Neural crest cell (in vitro differentiated cells): ENCODE measurements at regions not wholly inside any gene's neighbourhood (a gene's known extent, or its start where the extent isn't known, plus 50 kb on each side); places are given as distances from the start of the nearest gene placed in this dataset.

Experiments
- DNase-seq: peaks from one replicate; pipeline ENCODE4 v3.0.0; 2021; ENCODE audit warnings: low read depth, mixed read lengths, low spot score
- H3K27ac Mint-ChIP-seq: one replicate; pipeline ENCODE4 v1.8.0; 2021; ENCODE audit warnings: mild to moderate bottlenecking, mixed read lengths; ENCODE audit not compliant: unreplicated experiment
- H3K27me3 Mint-ChIP-seq: 2 replicates; pipeline ENCODE4 v1.8.0; 2021; ENCODE audit warnings: low read depth, mild to moderate bottlenecking, mixed read lengths
- H3K36me3 Mint-ChIP-seq: 2 replicates; pipeline ENCODE4 v1.8.0; 2021; ENCODE audit warnings: low read depth, mild to moderate bottlenecking, mixed read lengths
- H3K4me1 Mint-ChIP-seq: 2 replicates; pipeline ENCODE4 v1.8.0; 2021; ENCODE audit warnings: mixed read lengths
- H3K4me3 Mint-ChIP-seq: one replicate; pipeline ENCODE4 v1.8.0; 2021; ENCODE audit warnings: mild to moderate bottlenecking, mixed read lengths
- H3K9me3 Mint-ChIP-seq: 2 replicates; pipeline ENCODE4 v1.8.0; 2021; ENCODE audit warnings: mixed read lengths
- TF ChIP-seq, protein P1 (sequence below): fragments of 200-600 bp; sonication (generic); conservative IDR thresholded peaks from 2 replicates; pipeline ENCODE4 v1.5.0; 2021; ENCODE audit warnings: antibody characterized with exemption, mild to moderate bottlenecking

- Mint-ChIP-seq H3K27me3 (no peaks in the 10 kb centered on the region), H3K27ac (no peak overlapping the region), H3K36me3 (peaks cover 18% of the 10 kb centered on the region), H3K9me3 (peaks cover 17% of the 10 kb centered on the region), H3K4me1 (no peaks in the 10 kb centered on the region), H3K4me3 (no peak overlapping the region)
- DNase-seq: no peak
- TF ChIP-seq, protein P1, sequence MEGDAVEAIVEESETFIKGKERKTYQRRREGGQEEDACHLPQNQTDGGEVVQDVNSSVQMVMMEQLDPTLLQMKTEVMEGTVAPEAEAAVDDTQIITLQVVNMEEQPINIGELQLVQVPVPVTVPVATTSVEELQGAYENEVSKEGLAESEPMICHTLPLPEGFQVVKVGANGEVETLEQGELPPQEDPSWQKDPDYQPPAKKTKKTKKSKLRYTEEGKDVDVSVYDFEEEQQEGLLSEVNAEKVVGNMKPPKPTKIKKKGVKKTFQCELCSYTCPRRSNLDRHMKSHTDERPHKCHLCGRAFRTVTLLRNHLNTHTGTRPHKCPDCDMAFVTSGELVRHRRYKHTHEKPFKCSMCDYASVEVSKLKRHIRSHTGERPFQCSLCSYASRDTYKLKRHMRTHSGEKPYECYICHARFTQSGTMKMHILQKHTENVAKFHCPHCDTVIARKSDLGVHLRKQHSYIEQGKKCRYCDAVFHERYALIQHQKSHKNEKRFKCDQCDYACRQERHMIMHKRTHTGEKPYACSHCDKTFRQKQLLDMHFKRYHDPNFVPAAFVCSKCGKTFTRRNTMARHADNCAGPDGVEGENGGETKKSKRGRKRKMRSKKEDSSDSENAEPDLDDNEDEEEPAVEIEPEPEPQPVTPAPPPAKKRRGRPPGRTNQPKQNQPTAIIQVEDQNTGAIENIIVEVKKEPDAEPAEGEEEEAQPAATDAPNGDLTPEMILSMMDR: no peak
These were observed 50.5 kb upstream of the PRDM1 start for GRCh38 chr6:106035655-106036054.

- no peak for DNase-seq
- Mint-ChIP-seq H3K36me3 (peaks cover 18% of the 10 kb centered on the region), H3K4me3 (no peak overlapping the region), H3K4me1 (no peaks in the 10 kb centered on the region), H3K27ac (no peak overlapping the region), H3K27me3 (no peaks in the 10 kb centered on the region), H3K9me3 (peaks cover 16% of the 10 kb centered on the region)
- TF ChIP-seq, protein P1: no peak
These were observed 52.3 kb upstream of the PRDM1 start for GRCh38 chr6:106033806-106034205.

DNA sequence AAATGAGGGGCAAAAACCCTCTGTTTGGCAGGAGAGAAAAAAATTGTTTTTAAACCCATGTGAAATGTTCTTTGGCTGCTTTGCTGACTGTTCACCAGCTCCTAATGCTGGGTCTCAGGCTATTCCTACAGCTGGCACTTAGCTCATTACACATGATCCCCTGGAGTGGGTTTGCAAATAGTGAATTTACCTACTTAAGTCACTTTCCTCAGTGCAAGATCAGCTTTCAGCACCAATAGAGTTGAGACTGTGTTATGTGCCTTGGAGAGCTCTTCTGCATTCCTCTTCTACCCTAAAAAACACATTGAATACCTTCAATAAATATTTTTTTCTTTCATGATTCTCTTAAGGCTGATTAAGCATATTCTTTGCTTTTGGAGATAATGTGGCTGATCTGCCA is 58.4 kb upstream of the PRDM1 start:
- H3K4me3 Mint-ChIP-seq: no peak overlapping the region
- no peaks in the 10 kb centered on the region for H3K36me3 Mint-ChIP-seq
- TF ChIP-seq, protein P1: no peak
- H3K27ac Mint-ChIP-seq: no peak overlapping the region
- H3K9me3 Mint-ChIP-seq: no peaks in the 10 kb centered on the region
- peaks cover 12% of the 10 kb centered on the region for H3K4me1 Mint-ChIP-seq
- peaks cover 5% of the 10 kb centered on the region for H3K27me3 Mint-ChIP-seq
- no peak for DNase-seq

DNA sequence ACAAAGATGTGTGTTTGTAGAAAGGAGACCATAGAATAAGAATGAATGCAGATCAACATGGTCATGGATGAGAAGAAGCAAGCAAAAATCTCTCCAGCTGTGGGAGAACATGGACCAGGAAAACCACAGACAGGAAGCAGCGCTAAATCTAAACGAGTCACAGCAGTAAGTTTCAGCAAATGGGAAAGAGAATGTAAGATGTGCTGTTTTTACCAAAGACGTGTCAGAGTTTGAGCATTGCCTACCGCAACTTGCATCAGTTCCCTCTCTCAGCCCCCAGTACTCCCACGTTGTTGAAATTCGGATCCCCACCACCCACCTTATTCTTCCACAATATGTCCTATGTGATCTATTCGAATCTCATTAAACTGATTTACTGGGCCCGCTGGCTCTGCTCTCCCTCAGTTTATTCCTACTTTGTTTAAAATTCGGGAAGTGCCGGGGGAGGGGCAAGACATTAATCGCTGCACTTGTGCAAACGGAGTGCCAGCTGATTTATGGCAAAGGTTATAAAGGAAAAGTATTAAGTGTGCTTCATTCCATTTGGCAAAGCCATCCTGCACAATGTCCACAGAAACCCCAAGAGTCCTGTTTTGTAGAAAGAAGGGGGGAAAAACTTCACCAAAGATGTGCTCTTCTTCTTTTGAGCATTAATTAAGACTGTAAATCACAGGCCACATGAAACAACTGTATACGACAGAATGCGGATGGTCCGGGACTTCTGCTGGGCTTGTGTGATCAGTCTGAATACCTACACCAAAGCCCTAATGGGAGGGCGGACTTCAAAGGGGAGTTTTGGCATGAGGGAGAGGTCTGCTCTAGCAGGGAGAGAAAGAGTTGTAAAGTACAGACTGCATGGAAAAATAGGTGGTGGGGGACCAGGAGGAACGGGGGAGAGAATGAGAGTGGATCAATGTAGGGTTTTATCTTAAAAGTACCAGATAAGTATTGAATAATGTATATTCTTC is 59.1 kb upstream of the PRDM1 start:
- peaks cover 5% of the 10 kb centered on the region for H3K27me3 Mint-ChIP-seq
- H3K27ac Mint-ChIP-seq: no peak overlapping the region
- no peaks in the 10 kb centered on the region for H3K9me3 Mint-ChIP-seq
- peaks cover 13% of the 10 kb centered on the region for H3K4me1 Mint-ChIP-seq
- no peak for DNase-seq
- TF ChIP-seq, protein P1: no peak
- no peak overlapping the region for H3K4me3 Mint-ChIP-seq
- no peaks in the 10 kb centered on the region for H3K36me3 Mint-ChIP-seq

DNA sequence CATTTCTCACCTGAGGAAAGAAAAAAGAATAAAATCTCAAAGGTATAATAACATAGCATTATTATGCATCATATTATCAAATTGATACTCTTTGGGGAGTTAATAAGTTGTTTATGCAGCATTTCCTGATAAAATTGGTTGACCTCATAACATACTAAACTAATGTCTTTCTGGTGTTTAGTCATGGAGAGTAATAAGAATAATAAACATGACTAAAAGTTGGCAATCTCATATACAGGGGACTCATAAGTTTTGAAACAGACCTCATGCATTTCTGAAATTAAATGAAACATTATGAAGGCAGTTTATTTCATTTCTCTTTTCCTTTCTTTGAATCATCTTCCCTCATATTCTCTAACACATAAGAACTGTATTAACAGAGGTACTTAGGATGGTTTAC is 60.5 kb upstream of the PRDM1 start:
- no peak overlapping the region for H3K4me3 Mint-ChIP-seq
- peaks cover 13% of the 10 kb centered on the region for H3K4me1 Mint-ChIP-seq
- peaks cover 5% of the 10 kb centered on the region for H3K27me3 Mint-ChIP-seq
- H3K27ac Mint-ChIP-seq: no peak overlapping the region
- TF ChIP-seq, protein P1: no peak
- H3K36me3 Mint-ChIP-seq: no peaks in the 10 kb centered on the region
- H3K9me3 Mint-ChIP-seq: no peaks in the 10 kb centered on the region
- no peak for DNase-seq
